AG09319 (cell line): ENCODE measurements at regions not wholly inside any gene's neighbourhood (a gene's known extent, or its start where the extent isn't known, plus 50 kb on each side); places are given as distances from the start of the nearest gene placed in this dataset.

Source experiments
- DNase-seq: peaks from one replicate; pipeline ENCODE4 v3.0.0-alpha.2; 2010; ENCODE audit warnings: low read depth; ENCODE audit errors: extremely low read depth
- TF ChIP-seq, protein P1 (sequence below): IDR thresholded peaks from 2 replicates; pipeline ENCODE4 v1.5.1; 2011; ENCODE audit warnings: low read depth, mild to moderate bottlenecking, inconsistent platforms, low read length, moderate library complexity

DNA sequence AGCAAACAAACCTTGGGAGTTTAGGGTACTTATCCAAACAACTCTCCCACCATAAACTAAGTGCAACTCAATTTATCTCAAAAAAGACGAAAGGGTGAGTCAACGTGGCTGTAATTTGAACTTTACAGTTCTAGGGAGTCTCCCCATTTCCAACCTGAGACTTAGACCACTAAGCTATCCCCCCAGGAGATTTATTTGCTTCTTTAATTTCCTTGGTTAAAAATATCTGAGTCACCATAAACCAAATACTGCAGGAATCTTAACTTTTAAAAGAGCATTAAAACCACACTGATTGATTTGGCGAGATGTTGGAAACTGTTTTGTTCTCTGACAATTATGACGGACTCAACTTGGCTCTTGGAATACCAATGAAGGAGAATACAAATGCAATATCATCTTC is 299.3 kb upstream of the SOX9 start:
- TF ChIP-seq, protein P1, sequence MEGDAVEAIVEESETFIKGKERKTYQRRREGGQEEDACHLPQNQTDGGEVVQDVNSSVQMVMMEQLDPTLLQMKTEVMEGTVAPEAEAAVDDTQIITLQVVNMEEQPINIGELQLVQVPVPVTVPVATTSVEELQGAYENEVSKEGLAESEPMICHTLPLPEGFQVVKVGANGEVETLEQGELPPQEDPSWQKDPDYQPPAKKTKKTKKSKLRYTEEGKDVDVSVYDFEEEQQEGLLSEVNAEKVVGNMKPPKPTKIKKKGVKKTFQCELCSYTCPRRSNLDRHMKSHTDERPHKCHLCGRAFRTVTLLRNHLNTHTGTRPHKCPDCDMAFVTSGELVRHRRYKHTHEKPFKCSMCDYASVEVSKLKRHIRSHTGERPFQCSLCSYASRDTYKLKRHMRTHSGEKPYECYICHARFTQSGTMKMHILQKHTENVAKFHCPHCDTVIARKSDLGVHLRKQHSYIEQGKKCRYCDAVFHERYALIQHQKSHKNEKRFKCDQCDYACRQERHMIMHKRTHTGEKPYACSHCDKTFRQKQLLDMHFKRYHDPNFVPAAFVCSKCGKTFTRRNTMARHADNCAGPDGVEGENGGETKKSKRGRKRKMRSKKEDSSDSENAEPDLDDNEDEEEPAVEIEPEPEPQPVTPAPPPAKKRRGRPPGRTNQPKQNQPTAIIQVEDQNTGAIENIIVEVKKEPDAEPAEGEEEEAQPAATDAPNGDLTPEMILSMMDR = no peak
- DNase-seq = no peak

DNA sequence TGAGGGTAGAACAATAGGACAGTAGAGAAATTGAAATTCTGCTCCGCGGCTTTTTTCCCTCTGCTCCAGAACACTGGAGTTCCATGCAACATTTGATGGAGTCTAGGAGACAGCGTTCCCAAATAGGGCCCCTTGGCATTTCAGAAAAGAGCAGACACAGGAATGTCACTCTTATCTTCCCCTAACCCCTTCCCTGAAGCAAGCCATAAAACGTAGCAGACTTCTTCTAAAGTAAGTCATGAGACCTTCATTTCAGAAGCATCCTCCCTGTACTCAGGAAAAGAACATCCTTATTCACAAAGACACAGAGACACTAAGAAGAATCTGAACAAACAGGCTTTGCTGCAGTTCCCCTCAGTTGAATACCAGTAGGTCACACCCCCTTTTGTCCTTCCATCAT is 296.1 kb upstream of the SOX9 start:
- no peak for DNase-seq
- TF ChIP-seq, protein P1 = no peak

DNA sequence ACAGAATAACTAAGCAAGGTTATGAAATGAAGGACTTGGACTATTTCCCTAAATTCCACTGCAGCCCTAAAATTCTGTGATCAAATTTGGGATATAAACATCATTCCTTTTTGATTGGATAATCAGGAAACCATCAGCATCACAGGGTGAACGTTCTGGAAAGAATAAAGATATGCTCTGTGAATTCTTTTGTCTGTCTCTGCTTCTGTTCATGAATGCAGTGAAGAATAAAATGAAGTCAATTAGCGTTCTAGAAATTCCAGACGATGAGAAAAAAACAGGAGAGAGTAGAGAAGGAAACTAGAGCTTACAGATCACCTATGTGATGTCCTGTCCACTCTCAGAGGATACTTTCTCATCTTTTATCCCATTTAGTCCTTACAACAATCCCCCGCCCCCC is 295.1 kb upstream of the SOX9 start:
- TF ChIP-seq, protein P1 = no peak
- no peak for DNase-seq

DNA sequence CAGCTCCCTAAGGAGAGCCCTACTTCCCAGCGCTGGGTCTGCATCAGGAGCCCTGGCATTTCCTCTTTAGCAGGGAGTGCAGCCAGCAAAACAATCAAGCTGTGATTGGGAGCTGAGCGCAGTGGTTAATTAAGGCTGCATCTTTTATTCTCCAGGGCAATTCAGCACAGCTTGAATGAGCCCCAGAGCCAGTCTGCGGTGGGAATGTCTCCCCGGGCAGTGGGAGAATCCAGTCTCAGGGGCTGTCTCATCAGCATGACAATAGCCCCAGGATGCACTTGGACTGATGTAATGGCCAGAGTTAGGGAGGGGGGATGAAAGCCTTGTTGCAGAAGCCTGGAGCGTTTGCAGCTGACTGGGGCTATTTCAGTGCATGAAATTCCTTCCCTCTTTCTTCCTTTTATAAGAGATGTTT is 292.6 kb upstream of the SOX9 start:
- DNase-seq = peak; percentile 37

DNA sequence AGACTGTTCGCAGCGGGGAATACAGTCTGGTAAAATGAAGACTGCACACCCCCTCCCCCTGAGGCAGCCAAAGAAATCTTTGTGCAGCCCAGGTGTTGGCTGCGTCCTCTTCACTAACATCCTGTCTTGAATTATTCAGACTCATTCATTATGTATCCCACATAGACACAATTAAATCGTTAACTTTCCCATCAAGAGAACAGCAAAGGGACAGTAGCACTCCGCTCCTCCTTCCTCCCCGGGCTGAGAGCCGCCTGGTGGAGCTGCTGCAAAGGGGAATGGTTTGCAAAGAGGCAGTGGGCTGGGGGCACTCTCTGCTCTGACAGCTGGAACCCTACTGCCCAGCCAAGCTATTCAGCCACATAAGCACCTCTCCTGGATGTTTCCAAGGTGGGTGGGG is 290.0 kb upstream of the SOX9 start:
- no peak for DNase-seq
- TF ChIP-seq, protein P1 = no peak

More for the DNA sequence above, 292.6 kb upstream of the SOX9 start:
- TF ChIP-seq, protein P1 = no peak

DNA sequence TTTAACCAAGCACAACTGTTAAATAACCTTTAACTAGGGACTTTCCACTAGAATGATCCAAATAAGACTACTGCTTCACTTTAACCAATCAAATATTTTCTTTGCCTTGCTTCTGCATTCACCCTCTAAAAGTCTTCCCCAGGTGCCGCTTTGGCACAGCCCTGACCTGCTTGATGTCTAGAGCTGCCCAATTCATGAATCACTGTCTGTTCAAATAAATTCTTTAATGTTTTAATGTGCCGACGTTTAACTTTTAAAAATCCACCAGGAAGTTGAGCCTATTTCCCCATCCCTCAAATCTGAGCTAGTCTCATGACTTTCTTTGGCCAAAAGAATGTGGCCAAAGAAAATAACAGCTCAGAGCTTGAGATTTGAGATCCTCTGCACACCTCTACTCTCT is 277.8 kb upstream of the SOX9 start:
- TF ChIP-seq, protein P1 = no peak
- no peak for DNase-seq

DNA sequence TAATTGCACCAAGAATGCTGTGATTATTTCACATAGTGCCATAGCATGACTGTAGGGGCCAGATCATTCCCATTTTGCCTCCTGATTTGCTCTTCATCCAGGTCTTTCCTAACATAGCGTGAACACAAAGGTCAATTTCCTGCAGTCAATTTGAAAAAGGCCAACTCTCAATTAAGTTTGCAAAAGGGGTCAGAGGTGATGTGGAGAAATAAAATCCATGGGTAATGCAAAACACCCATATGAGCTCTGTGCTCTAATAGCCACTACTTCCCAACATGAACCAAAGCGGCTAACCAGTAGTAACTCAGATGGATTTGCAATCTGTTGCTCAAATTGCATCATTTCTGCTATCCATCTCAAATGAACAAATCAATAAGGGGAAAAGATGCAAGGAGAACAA is 275.5 kb upstream of the SOX9 start:
- TF ChIP-seq, protein P1 = no peak
- DNase-seq = no peak
